CD4-positive, alpha-beta T cell treated with Interleukin-2 at 100 ng/mL for 4 hours (primary cell): ENCODE measurements at regions not wholly inside any gene's neighbourhood (a gene's known extent, or its start where the extent isn't known, plus 50 kb on each side); places are given as distances from the start of the nearest gene placed in this dataset.

Experiments used
- DNase-seq: peaks from one replicate; pipeline ENCODE4 v3.0.0-alpha.2; 2020; ENCODE audit warnings: low spot score

DNA sequence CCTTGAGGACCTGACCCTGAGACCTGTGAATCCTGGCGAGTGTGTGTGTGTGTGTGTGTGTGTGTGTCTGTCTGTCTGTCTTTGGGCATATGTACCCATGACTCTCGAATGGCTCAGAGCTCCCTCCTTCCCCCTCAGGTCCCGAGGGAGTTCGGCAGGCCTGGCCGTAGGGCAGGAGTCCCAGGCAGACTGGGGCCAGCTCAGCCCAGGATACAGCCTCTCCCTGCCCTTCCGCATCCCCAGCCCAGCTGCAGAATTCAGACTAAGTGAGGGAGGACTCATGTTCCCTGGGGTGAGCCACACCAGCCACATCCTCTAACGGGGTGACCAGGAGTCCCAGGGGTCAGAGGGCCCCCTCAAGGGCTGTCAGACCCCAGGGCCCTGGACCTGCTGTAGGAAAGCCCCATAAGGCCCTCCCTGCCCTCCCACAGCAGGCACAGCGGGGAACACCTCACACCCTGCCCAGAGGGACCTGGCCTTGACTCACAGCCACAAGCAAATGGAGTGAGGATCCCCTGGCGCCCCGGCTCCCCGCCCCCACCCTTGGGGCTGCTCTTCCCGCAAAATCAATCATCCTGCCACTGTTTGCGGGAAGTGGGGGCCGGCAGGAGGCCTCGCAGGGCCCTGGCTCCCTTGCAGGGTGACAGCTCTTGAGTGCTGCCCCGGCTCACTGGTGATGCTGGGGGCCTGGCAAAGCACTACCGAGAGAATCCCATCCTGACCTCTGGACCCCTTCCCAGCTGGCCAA lies 101.7 kb upstream of the CASZ1 start:
- no peak for DNase-seq

DNA sequence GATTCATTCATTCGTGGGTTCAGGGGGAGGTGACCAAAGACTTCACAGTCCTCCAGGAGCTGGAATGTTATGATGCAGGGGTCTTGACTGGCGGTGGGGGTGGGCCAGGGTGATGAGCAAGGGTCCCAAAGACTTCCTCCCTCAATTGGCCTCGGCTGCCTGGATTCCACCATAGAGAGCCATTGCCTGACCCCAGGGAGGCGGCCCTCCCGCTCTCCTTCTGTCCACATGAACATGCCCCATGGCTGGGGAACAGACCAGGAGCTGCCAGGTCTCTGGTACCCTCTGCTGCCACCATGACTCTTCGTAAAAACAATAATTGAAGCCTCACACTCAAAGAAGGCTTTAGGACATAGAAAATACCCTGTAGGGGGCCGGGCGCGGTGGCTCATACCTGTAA lies 102.5 kb upstream of the CASZ1 start:
- DNase-seq = no peak

DNA sequence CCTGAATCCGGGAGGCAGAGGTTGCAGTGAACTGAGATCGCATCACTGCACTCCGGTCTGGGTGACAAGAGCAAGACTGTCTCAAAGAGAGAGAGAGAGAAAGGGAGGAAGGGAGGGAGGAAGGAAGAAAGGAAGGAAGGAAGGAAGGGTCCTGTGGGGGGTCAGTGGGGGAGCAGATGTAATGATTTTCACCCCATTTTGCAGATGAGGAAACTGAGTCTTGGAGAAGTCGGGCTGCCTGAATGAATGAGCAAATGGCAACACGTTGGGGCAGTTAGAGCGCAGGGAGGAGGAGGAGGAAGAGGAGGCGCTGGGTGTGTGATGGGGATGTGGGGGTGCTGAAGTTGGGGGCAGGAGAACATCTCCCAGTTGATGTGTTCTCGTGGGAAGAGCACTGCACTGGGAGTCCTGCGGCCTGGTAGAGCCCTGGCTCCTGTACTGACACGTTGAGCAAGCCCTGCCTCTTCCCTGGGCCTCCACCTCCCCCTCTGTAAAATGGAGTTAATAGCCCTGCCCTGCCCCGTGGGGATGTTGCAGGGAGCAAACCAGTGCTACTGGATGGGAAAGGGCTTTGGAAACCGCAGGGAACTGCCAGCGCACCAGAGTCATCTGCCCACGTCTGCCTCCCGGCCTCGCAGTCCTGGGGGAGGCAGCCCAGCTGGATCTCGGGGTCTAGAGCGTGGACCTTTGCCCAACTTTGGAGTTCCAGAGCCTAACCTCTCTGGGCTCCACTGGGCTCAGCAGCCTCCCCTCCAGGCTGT lies 103.2 kb upstream of the CASZ1 start:
- no peak for DNase-seq

DNA sequence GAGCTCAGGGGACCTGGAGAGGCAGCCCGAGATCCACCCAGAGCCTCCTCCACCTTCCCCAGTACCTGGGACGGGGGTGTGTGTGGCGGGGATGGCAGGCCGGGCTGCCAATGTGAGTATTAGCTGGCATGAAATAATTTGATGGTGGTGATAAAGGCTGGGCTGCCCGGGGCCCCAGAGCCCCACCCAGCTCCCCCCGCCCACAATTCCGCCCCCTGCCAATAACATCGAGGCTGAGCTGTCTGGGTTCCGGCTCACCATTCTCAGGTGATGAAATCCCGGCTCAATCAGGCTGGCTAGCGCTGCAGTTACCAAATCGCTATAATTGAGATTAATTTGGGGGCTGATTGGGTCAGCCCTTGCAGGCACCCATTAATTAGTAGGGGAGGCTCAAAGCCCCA lies 103.8 kb upstream of the CASZ1 start:
- DNase-seq = no peak

DNA sequence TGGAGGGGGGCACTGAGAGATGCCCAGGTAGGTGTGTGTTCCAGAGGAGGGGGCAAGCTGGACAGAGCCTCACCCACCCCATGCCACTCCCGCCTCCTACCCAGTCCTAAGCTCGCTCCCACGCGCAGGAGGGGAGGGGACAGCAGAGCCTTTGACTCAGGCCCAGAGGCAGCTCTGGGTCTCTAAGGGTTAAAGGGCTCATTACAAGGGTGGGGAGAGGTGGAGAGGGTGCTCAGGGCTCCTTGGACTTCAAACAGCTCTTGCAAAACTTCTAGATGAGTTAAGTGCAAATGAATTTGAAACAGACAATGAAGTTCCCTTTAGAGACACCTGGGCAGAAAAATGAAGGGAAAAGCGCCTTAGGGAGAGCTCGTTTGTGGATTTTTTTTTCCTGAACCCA lies 104.2 kb upstream of the CASZ1 start:
- no peak for DNase-seq

DNA sequence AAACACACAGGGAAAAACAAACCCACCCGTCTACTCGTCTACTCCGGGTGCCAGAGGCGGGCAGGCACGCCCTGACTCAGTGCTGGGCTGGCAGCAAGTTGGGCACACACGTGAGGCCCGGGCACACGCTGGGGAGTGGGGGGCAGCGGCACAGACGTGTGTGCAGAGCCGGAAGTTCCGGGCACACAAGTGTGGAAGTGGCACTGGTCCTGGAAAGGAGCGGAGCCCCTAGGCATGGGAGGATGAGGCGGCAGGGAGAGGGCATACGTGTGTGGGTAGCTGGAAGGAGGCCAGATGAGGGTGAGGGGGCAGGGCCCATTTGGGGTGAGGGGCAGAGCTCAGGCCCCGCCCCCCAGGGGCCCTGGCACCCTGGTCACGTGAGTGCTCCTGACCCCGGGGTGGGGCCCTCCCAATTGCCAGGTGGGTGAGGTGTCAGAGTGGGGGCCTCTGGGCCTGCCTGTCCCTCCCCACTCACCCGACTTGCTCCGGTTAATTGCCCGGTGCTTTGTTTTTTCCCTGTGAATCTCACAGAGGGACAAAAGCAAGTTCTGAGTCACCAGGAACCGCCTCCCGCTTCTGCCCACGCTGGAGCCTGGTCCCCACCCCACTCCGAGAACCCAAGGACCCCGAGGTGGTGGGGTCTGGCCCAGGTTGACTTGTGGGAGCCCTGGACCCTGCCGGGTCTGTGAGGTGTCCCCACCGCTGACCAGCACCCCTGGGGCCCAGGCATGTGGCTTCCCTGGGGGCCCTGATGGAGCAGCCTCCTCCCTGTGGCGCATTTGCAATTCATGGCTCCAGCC lies 104.8 kb upstream of the CASZ1 start:
- no peak for DNase-seq

DNA sequence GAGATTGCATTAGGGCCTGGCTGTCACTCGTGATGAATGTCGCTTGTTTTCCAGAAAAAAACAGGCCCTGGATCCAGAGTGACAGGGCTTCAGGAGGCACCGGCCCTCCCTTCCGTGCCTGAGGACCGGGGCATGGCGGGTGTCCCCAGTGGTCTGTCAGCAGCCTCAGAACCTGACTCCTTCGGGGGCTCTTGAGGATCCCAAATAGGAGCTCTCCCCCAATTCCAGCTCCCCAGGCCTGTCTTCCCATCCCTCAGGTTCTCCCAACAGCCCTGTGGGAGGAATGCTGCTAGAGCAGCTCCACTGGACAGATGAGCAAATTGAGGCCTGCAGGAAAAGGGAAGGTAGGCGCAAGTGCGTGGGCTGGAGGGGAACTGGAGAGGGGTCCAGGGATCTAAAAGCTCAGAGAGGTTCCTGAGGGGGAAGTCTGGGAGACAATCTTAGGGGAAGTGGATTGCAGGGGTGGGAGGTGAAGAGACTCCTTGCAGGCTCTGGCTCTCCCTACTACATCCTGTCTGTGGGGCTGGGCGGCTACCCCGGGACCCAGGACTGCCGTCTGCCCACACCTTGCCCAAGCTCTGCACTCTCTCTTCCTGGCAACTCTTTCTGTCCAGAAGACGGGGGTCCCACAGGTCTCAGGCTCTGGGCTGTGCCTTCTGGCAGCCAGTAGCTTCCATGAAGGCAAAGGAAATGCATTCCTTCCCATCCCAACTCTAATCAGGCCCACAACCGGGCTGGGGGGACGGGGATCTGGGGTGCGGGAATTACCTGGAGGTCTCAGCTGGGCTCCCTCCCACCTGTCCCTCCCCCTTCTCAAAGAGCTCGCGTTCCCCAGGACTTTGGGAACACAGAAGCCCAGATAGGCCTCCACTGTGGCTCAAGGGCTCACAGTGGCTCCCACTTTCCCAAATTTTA lies 105.7 kb upstream of the CASZ1 start:
- no peak for DNase-seq

DNA sequence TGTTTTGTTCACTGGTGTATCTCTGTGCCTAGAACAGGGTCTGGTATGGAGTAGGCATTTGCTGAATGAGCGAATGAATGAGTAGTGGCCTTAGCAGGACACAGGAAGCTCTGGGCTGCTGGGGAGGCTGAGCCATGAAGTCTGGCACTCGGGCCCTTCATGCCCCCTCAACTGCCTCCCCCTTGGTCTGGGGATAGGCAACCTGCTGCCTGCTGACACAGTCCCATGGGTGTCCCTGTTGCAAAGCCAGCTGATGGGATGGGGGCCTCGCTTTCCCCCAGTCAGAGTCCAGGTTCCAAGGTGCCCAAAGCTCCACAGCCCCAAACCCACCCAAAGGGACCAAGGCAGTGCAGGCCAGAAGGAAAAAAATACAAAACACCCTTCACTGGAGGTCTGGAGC lies 107.0 kb upstream of the CASZ1 start:
- no peak for DNase-seq

DNA sequence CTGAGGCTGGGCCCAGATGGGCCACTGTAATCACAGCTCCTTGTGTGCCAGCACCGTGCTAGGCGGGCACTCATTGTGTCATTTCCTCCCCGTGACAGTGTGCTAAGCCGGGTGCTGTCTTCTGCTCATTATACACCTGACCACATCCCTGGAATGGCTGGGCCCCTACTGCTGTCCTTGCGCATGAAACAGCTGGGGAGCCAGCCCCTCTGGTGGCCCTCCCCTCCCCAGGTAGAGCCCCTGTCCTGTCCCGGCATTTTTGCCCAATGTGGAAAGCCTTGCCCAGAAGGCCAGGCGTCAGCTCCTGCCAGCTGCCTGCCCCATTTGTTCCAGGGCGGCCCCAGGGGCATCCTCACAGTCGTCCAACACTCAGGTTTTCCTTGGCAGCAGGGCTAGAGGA lies 107.4 kb upstream of the CASZ1 start:
- DNase-seq = peak; percentile 13

DNA sequence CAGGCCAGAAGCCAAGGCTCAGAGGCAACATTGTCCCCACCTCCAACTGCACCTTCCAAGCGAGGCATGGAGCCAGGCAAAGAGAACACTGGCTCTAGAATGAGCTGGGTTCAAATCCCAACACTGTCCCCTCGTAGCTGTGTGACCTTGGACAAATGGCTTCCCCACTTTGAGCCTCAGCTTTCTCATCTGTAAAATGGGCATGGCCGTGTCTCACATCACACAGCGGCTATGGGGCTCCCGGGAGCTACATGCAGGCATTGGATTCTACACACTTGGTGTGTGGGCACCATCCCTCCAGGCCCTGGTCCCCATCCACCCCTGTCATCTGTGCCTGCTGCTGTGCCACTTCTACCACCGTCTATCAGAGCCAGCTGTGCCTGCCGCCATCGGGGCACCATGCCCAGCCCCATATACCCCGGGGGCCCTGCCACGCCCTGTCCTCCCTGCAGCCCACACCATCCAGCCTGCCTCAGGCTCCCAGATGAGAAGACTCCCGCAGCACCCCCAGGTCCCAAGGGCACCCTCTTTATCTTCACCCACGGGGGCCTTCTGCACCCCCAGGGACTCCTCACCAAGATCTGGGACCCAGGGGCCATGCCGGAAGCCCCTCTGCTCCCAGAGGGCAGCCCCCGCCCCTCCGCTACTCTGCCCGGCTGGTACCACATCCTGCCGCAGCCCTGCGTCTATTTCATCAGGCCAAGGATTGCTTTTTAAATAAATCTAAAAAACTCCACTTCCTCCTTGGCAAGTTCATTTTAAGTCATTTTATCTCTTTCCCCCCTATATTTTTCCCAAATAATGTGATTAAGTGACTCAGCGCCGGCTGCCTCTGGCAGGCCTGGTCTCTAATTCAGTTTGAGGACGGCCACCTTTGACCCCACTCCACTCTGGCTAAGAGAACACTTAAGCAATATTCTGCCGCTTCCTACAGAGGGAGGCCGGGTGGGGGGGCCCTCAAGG lies 107.8 kb upstream of the TARDBP start:
- DNase-seq = peak; percentile 18

DNA sequence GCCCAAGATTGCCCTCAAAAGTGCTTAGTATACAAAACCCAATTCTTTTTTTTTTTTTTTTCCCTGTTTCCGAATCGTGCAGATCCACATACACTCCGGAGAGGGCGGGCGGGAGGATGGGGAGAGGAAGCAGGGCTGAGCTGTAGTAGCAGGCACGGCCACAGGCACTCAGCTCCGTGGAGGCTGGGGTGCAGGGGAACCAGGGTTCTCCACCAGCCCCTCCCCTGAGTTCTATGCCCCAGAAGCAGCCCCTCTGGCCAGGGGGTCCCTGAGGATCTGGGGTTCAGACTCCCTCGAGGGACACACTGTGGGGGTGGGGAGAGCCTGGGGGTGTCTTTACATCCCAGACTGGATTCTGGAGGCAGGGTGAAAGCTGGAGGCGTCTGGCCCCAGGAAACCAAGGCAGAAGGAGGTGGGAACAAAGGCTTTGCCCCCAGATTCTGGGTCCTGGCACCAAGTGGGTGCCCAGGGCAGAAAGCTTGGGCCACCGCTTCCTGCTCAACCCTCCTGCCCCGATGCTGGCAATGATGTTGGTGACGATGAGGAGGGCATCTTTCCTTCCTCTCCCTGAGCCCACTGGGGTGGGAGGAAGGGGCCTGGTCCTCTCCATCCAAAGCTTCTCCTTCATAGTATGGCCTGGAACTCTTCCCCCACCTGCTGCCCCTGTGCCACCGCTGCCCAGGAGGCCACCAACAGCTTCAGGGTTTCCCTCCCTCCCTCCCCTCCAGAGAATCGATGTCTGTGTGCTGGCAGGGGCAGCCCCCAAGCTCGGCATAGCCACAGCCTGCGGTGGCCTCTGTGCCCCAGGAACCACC lies 106.4 kb upstream of the TARDBP start:
- DNase-seq = no peak

DNA sequence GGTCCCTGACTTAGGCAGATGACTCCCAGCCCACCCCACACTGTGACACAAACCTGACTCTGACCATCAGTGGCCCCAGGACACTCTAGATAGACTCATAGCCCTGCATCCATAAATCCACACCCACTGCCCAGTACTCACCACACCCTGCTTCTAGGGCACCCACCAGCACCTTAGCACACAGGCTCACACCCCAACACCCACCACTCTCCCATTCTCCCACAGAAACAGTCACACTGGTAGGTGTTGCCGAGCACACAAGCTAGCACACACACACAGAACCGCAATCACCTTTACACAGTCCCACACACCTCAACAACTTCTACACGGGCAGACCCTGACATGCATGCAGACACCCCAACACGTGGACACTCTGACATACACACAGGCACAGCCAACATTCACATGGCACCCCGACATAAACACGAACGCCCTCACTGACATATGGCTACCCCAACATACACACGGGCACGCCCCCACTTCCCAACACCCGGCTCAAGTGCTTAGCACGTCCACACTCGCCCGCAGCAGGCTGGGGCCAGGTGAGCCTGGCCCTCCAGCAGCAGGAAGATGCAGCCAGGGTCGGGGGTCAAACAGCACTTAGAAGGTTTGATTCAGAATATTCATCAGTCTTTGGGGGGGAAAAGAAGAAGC lies 105.5 kb upstream of the TARDBP start:
- DNase-seq = no peak

DNA sequence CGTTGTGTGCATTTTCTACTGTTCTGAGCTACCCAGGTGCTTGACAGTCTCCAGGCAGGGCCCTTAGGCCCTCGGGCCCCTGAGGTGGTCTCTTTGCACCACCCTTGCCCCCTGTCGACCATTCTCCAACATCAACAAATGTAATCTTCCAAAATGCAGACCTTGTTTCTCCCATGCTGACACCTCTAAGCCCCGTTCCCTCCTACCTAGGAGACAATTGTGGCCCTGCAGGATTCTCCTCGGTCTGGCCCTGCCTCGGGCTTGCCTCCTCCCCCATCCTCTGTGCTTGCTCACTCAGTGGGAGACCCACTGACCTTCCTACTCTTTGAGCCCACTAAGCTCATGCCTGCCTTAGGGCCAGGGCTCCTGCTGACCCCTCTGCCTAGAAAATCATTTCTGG lies 104.2 kb upstream of the TARDBP start:
- DNase-seq = no peak

DNA sequence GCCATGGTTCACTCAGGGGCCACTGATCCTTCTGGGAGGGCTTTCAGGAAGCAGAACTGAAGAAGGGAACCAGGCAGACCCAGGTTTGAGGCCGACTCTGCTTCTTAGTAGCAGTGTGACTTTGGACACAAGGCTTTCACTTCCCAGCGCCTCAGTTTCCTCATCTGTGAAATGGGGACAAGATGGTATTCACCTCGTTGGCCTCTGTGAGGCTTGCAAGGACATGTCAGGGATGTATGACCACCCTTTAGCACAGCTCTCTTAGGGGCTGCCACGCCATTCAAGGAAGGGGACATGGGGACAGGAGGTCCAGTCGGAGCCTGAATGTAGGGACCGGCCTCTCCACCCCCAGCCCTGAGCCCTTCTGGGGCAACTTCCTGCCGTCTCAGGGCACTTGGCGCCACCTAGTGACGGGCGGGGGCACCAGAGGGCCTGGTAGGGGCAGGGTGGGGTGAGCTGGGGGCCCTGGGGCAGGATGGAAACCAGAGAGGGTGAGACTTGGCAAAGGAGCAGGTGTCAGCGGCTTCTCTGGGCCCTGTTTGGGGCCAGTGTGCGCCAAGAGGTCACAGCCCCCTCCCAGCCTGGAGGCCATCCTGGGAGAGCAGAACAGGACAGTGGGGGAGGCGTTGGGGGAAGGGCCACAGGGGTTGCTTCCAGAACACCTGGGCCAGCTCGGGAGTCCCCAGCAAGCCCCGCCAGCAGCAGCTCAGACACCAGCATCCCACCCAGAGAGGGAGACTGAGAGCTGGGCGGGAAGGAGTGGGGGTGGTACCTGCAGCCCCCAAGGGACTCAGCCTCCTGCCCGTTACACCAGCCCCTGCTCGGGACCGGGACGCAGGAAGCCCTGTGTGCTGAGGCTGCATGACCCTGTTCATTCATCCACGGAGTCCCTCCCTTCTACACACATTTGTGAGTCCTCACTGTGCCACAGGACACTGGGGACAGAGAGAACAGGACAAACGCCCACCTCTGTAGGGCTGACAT lies 102.5 kb upstream of the TARDBP start:
- peak; percentile 69 for DNase-seq

DNA sequence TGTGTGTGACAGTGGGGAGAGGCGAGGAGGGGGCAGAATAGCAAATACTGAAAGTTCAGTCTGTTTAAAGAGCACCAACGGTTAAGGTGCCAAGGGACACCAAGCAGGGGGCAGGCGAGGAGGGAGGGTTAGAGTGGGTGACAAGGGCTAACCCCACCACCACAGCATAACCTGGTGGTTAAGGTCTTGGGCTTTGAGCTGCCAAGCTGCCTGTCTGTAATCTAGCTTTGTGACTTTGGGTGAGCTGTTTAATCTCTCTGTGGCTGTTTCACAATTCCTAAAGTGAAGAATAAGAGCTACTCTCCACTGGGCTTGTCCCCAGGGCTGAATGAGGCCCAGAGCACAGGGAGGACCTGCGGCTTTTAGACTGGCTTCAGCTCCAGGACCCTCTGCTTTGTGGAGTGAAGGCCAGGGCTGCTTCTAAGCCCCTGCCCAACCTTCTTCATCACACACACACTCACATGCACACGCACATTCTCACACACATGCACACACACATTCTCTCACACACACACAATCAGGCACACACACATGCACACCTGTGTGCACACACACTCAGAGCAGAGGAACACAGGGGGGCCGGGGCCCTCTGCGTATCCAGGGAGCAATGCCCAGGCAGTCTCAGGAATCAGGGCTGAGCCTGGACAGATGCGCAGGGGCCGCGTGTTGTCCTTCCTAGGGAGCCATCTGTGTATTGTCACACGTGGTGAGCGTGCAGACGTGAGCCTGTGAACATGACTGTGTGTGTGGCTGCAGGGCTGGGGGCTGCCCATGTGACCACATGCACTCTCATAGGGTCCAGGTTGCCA lies 101.6 kb upstream of the TARDBP start:
- no peak for DNase-seq

DNA sequence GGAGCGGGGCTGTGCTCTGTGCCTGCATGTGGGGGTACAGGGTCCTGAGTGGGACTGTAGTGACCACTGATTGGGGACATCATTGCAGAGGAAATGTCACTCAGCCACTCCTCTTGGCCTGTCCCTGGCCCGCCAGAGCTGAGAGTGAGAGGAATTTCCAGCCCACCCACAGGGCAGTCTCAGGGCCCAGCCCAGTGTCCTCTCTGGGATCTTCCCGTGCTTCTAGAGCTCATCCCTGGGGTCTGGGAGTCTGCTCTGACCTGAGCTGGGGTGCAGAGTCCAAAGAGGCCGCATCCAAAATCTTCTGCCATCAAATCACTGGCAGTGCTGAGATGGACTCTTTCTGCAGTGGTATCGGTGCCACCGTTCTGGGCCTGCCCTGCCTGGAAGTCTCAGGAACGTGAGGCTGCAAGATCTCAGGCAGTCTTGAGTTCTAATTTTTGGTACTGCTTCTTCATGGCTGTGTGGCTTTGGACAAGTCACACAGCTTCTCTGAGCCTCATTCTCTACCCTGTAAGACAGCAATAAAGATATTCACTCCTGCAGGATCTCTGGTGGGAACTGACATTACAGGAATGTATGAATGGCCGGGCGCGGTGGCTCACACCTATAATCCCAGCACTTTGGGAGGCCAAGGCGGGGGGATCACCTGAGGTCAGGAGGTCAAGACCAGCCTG lies 100.8 kb upstream of the TARDBP start:
- no peak for DNase-seq

DNA sequence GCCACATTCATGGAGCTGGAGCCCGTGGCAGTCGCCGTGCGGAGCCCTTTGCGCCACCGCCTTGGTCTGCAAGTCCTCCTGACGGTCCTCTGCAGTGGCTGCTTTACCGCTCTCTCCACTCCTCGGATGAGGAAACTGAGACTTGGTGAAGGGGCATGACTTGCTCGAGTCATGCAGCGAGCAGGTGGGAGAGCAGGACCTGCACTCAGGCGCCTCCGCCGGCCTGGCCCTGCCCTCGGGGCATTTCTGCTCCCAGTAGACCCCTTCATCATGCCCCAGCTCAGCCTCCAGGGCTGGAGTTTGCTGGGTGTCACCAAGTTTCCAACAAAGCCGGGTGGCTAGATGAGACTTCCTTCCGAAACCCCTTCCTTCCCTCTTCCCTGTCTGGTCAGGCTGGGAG lies 100.0 kb upstream of the TARDBP start:
- no peak for DNase-seq
